ENCODE measurements at regions not wholly inside any gene's neighbourhood (a gene's known extent, or its start where the extent isn't known, plus 50 kb on each side); places are given as distances from the start of the nearest gene placed in this dataset.

DNA sequence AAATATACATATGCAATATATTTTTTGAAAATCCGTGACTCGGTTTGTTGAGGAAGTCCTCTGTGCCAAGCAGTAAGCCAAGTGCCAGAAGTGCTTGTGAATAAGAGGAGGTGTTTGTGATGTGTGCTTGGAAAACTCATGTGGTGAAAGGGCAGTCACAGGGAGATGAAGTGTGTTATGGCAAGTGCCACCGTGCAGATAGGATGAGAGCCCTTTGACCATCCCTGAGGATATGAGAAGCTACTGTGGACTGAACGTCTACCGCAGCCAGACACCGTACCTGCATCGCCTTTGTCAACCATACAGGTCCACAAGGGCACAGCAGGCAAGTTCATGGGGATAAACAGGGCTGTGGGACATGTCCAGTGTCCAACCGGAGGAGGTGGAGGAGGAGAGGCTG lies 288.9 kb upstream of the MYT1L start:
- Histone ChIP-seq H3K27ac (no peak overlapping the region), H3K9me3 (no peaks in the 10 kb centered on the region), H3K27me3 (no peaks in the 10 kb centered on the region), H3K4me3 (no peak overlapping the region), H3K4me1 (no peaks in the 10 kb centered on the region), H3K36me3 (no peaks in the 10 kb centered on the region)
- TF ChIP-seq, protein P1, sequence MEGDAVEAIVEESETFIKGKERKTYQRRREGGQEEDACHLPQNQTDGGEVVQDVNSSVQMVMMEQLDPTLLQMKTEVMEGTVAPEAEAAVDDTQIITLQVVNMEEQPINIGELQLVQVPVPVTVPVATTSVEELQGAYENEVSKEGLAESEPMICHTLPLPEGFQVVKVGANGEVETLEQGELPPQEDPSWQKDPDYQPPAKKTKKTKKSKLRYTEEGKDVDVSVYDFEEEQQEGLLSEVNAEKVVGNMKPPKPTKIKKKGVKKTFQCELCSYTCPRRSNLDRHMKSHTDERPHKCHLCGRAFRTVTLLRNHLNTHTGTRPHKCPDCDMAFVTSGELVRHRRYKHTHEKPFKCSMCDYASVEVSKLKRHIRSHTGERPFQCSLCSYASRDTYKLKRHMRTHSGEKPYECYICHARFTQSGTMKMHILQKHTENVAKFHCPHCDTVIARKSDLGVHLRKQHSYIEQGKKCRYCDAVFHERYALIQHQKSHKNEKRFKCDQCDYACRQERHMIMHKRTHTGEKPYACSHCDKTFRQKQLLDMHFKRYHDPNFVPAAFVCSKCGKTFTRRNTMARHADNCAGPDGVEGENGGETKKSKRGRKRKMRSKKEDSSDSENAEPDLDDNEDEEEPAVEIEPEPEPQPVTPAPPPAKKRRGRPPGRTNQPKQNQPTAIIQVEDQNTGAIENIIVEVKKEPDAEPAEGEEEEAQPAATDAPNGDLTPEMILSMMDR (IDR thresholded peaks at IDR 0.05), result no peak
- TF ChIP-seq POLR2AphosphoS5 (IDR thresholded peaks at IDR 0.05) (no peak), EP300 (IDR thresholded peaks at IDR 0.05) (no peak), POLR2A (IDR thresholded peaks at IDR 0.05) (no peak)
- DNase-seq, result no peak
- intact Hi-C loops (cut with DNase I), result no loop called here
- WGBS, 2 donors, result 86 to 93% methylated on average over 8 of the region's 8 CpGs

DNA sequence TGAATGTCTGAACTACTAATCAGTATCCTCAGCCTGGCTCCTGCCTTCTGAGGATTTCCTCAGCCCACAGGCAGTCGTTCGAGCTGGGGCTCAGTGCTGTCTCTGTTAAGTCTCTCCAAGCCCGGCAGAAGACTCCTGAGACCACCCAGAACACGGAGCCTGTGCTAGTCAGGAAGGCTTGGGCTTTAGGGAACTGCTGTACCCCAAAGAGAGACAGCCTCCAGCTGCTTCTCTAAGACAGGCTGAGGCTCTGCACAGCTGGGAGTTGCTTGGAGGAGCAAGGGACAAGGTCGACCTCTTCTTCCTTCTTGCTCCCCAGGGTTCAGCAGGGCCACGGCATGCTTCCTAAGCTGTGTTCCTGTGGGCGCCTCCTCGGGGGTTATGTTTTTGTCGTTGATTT lies 283.4 kb upstream of the MYT1L start:
- intact Hi-C loops (cut with DNase I), result no loop called here
- no peaks in the 10 kb centered on the region for H3K36me3 ChIP-seq
- WGBS, 2 donors, result 57 to 79% methylated on average over 9 of the region's 9 CpGs
- H3K27me3 ChIP-seq, result no peaks in the 10 kb centered on the region
- DNase-seq, result no peak
- no peak overlapping the region for H3K27ac ChIP-seq
- peaks cover 0 to 8% (median 6%) of the 10 kb centered on the region in 4 donors for H3K4me1 ChIP-seq
- no peaks in the 10 kb centered on the region for H3K9me3 ChIP-seq
- TF ChIP-seq POLR2A (IDR thresholded peaks at IDR 0.05) (no peak), EP300 (IDR thresholded peaks at IDR 0.05) (no peak), POLR2AphosphoS5 (IDR thresholded peaks at IDR 0.05) (no peak)
- TF ChIP-seq, protein P1 (IDR thresholded peaks at IDR 0.05), result no peak
- no peak overlapping the region for H3K4me3 ChIP-seq

DNA sequence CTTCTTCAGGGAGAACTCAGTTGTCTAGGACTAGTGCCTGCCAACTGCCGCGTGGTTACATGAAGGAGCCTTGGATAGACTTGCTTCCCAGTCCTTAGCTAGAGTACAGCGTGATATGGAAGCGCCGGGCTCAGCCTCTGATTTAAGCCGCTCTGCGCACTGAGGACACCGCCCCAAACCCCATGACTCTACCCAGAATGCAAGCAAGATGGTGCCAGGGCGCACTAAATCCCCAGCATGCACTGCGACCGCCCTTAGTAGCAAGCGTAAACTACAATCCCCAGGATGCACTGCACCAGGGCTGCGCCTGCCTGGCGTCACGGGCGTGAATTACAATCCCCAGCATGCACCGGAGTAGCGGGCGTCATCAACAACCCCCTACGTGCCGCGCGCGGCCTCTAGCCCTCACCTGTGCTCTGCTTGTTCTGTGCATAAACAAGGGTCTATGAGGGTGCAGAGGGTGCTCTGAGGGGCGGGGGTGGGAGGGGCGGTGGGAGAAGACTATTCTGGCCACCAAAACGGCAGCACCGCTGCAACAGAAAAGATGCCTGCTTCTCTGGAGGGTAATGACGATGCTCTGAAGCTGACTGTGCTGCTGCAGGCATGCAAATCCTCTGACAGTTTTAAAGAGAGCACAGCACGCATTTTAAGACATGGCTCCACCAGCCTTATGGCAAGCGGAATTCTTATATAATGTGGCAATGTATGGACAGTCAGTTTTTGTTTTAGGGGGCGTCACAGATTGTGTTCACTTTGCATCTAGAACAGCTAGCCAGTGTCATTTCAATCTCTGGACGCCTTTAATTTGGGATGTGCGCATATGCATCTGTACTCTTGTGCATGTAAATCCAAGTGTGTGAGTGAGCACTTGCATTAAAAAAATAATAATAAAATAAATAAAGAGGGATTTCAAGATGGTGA lies 282.5 kb upstream of the MYT1L start:
- no peaks in the 10 kb centered on the region for H3K9me3 ChIP-seq
- H3K27ac ChIP-seq, result peak overlapping the region; percentile 63 to 78 (median 69)
- peak; percentile 96 for DNase-seq
- H3K4me3 ChIP-seq, result peak overlapping the region; percentile 35 to 55 (median 50)
- intact Hi-C loops (cut with DNase I), result no loop called here
- TF ChIP-seq POLR2A (IDR thresholded peaks at IDR 0.05) (no peak), EP300 (IDR thresholded peaks at IDR 0.05) (peak in 1 of 4 donors; percentile 77), POLR2AphosphoS5 (IDR thresholded peaks at IDR 0.05) (peak in 3 of 4 donors; percentile 66 to 91 (median 79))
- H3K4me1 ChIP-seq, result peaks cover 0 to 8% (median 6%) of the 10 kb centered on the region in 4 donors
- H3K27me3 ChIP-seq, result no peaks in the 10 kb centered on the region
- no peaks in the 10 kb centered on the region for H3K36me3 ChIP-seq
- WGBS, 2 donors, result 13 to 18% methylated on average over 34 of the region's 34 CpGs

DNA sequence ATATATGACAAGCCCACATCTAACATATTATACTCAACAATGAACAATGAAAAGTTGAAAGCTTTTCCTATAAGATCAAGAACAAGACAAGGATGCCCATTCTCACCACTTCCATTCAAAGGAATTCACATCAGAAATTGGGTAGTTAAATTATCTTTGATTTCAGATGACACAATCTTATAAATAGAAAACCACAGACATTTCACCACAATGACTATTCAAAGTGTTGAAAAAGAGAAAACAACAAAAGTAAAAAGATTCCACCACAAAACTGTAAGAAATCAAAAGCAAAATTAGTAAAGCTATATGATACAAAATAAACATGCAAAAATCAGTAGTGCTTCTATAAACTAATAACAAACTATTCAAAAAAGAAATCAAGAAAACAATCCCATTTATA lies 279.7 kb upstream of the MYT1L start:
- no peaks in the 10 kb centered on the region for H3K36me3 ChIP-seq
- H3K4me1 ChIP-seq, result peaks cover 0 to 8% (median 6%) of the 10 kb centered on the region in 4 donors
- H3K9me3 ChIP-seq, result no peaks in the 10 kb centered on the region
- no peak overlapping the region for H3K27ac ChIP-seq
- TF ChIP-seq POLR2A (IDR thresholded peaks at IDR 0.05) (no peak), POLR2AphosphoS5 (IDR thresholded peaks at IDR 0.05) (no peak), EP300 (IDR thresholded peaks at IDR 0.05) (no peak)
- TF ChIP-seq, protein P1 (IDR thresholded peaks at IDR 0.05), result no peak
- intact Hi-C loops (cut with DNase I), result no loop called here
- H3K4me3 ChIP-seq, result no peak overlapping the region
- no peak for DNase-seq
- no peaks in the 10 kb centered on the region for H3K27me3 ChIP-seq

DNA sequence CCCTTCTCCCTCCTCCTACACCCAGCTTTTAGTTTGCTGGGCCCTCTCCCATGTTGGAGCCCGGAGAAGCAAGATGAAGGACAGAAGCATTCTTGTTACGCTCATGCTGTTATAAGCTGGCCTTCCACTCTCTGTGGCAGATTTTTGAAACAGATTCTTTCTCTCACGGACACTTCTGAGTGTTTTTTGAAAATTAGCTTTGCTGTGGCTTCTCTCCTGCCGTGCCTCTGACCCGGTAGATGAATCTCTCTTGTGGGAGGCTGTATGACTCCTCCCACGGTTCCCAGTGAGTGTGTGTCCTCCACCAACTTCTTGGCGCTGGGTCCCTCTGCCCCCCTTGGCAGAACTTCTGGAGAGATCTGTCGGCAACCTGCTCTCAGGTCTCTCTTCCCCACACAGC lies 269.3 kb upstream of the MYT1L start:
- WGBS, 2 donors, result 57 to 67% methylated on average over 8 of the region's 8 CpGs
- intact Hi-C loops (cut with DNase I), result no loop called here
- no peaks in the 10 kb centered on the region for H3K9me3 ChIP-seq
- H3K4me1 ChIP-seq, result no peaks in the 10 kb centered on the region
- H3K4me3 ChIP-seq, result no peak overlapping the region
- no peaks in the 10 kb centered on the region for H3K27me3 ChIP-seq
- TF ChIP-seq, protein P1 (IDR thresholded peaks at IDR 0.05), result no peak
- no peak overlapping the region for H3K27ac ChIP-seq
- no peak for DNase-seq
- no peaks in the 10 kb centered on the region for H3K36me3 ChIP-seq

Data from sigmoid colon (tissue), 6 donors.